ELF-1 (cell line): ENCODE measurements at regions not wholly inside any gene's neighbourhood (a gene's known extent, or its start where the extent isn't known, plus 50 kb on each side); places are given as distances from the start of the nearest gene placed in this dataset.

ENCODE experiments used
- DNase-seq: peaks from one replicate; pipeline ENCODE4 v3.0.0-alpha.2; 2016; ENCODE audit warnings: low read depth, low spot score

GRCh38 chr14:66405158-66405557, 81.0 kb upstream of the CCDC196 start:
- DNase-seq: peak; percentile 31

GRCh38 chr14:66413901-66414300, 72.3 kb upstream of the CCDC196 start:
- DNase-seq: no peak

GRCh38 chr14:66414511-66414910, 71.7 kb upstream of the CCDC196 start:
- DNase-seq: no peak

GRCh38 chr14:66420251-66421006, 65.7 kb upstream of the CCDC196 start:
- no peak for DNase-seq

- no peak for DNase-seq
These were observed 63.9 kb upstream of the CCDC196 start for GRCh38 chr14:66421990-66422946.

GRCh38 chr14:66425402-66425801, 60.8 kb upstream of the CCDC196 start:
- DNase-seq: no peak

- DNase-seq: no peak
These were observed 59.7 kb upstream of the CCDC196 start for GRCh38 chr14:66426451-66426850.

GRCh38 chr14:66432334-66432733, 53.8 kb upstream of the CCDC196 start:
- DNase-seq: no peak

GRCh38 chr14:66434464-66434863, 51.7 kb upstream of the CCDC196 start:
- no peak for DNase-seq

GRCh38 chr14:66435683-66436082, 50.5 kb upstream of the CCDC196 start:
- DNase-seq: no peak
